Esophagus squamous epithelium (tissue), 4 donors: ENCODE measurements at regions not wholly inside any gene's neighbourhood (a gene's known extent, or its start where the extent isn't known, plus 50 kb on each side); places are given as distances from the start of the nearest gene placed in this dataset.

ENCODE experiments used
- CTCF ChIP-seq, 6 experiments: fragments of 450-650 bp in 4 of 6; fragments of 200-600 bp in 2 of 6; sonication (generic) in 2 of 6; IDR thresholded peaks; one replicate each; pipeline ENCODE4 v1.5.1; 2016 to 2019; ENCODE audit warnings: antibody characterized with exemption in 6 of 6, mild to moderate bottlenecking in 4 of 6, moderate library complexity in 4 of 6
- POLR2A ChIP-seq, 4 donors: fragments of 450-650 bp; IDR thresholded peaks; one replicate each; pipeline ENCODE4 v1.6.1; 2017; ENCODE audit warnings: antibody characterized with exemption in 4 of 4, mild to moderate bottlenecking in 4 of 4, moderate library complexity in 3 of 4

- no peak for TF ChIP-seq CTCF (IDR thresholded peaks at IDR 0.05)
- TF ChIP-seq POLR2A (IDR thresholded peaks at IDR 0.05): no peak
Observed at GRCh38 chr2:236355911-236356310, 91.7 kb upstream of the ASB18 start.
